ENCODE measurements at regions not wholly inside any gene's neighbourhood (a gene's known extent, or its start where the extent isn't known, plus 50 kb on each side); places are given as distances from the start of the nearest gene placed in this dataset.
"Not testable (repeated sequence)": the region's sequence is repeated elsewhere in the genome, so short reads cannot be mapped to it uniquely, and the experiment has no call there.

DNA sequence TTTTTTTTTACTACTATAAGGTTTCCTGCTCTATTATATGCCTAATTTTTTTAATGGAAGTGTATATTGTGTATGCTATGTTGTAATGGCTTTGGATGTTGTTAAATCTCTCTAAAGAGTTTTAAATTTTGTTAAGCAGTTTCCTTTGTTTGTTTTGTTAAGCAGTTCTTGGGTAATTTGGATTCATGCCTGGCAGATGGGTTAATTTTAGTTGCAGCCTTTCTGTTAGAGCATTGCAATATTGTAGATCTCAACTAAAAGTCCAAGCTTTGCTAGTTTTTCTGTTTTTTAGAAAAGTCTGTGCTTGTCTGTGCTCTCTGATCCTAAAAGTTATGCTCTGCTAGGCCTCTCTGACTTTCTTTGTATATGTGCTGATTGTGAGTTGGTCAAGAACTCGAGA lies 1229.0 kb upstream of the NRXN1 start:
- TF ChIP-seq CTCF (IDR thresholded peaks at IDR 0.05), result no peak
- intact Hi-C loops (cut with DNase I), result no loop called here
- ATAC-seq (no peak), DNase-seq (no peak)
- 58 to 86% methylated on average over 1 of the region's 1 CpG for WGBS, 2 donors
- Histone ChIP-seq H3K4me3 (no peak overlapping the region), H3K9me3 (peaks cover 0 to 4% (median 0%) of the 10 kb centered on the region in 11 donors), H3K27me3 (no peaks in the 10 kb centered on the region), H3K36me3 (no peaks in the 10 kb centered on the region), H3K4me1 (no peaks in the 10 kb centered on the region), H3K27ac (no peak overlapping the region)

GRCh38 chr2:52258967-52259366 lies 1227.0 kb upstream of the NRXN1 start:
- H3K27ac ChIP-seq; H3K9me3 ChIP-seq; intact Hi-C loops (cut with DNase I); DNase-seq; H3K36me3 ChIP-seq; H3K27me3 ChIP-seq; ATAC-seq; H3K4me1 ChIP-seq; H3K4me3 ChIP-seq: not testable (repeated sequence)
- WGBS, 2 donors, result 97% methylated on average over 11 of the region's 11 CpGs

DNA sequence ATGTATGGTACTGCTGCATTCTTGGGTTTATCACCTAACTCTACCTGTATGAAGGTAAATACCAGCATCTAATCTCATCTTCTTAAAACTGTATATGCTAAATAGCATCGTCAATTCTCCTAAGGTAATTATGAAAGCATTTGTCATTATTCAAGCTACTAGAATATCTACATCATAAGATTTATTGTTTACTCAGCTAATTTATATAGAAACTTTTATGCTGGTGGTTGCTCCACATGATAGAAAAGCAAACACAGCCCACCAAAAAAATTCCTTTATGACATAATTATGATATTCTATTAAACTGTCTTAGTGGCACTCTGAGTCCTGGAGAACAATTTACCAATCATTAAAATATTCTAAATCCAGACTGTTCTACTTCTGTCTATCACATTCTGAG lies 1226.1 kb upstream of the NRXN1 start:
- H3K4me3 ChIP-seq, result no peak overlapping the region
- DNase-seq (no peak), ATAC-seq (no peak)
- intact Hi-C loops (cut with DNase I), result no loop called here
- TF ChIP-seq CTCF (IDR thresholded peaks at IDR 0.05), result no peak
- H3K27me3 ChIP-seq, result no peaks in the 10 kb centered on the region
- no peaks in the 10 kb centered on the region for H3K36me3 ChIP-seq
- 81 to 100% methylated on average over 1 of the region's 1 CpG for WGBS, 2 donors
- no peak overlapping the region for H3K27ac ChIP-seq
- no peaks in the 10 kb centered on the region for H3K4me1 ChIP-seq
- H3K9me3 ChIP-seq, result peaks cover 0 to 4% (median 0%) of the 10 kb centered on the region in 11 donors

DNA sequence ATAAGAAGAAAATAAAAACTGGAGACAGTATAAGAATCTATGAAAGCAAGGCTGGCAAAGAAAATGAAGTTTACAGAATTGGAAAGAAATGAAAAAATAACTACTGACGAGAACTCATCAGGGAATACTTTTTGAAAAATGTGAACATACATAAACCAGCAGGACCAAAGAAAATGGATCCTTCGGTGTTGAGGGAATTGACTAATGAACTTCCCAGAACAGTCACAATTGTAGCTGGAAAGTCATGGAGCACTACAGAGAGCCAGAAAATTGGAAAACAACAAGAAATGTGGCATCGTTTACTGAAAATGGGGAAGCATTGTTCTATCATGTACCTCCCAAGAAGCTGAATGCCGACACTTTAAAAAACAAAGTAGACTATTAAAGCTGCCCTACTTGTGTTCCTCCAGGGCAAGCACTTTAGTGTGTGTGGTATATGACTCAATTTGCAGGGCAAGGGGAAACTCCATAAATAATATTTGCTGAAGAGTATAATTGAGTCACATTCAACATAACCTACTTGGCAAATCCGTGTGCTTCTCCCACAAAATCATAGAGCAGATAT lies 1221.6 kb upstream of the NRXN1 start:
- DNase-seq, result no peak
- no peaks in the 10 kb centered on the region for H3K27me3 ChIP-seq
- ATAC-seq, result no peak
- no peaks in the 10 kb centered on the region for H3K36me3 ChIP-seq
- TF ChIP-seq CTCF (IDR thresholded peaks at IDR 0.05), result no peak
- no peak overlapping the region for H3K27ac ChIP-seq
- H3K4me3 ChIP-seq, result no peak overlapping the region
- H3K4me1 ChIP-seq, result no peaks in the 10 kb centered on the region
- 72 to 83% methylated on average over 5 of the region's 5 CpGs for WGBS, 2 donors
- intact Hi-C loops (cut with DNase I), result no loop called here
- no peaks in the 10 kb centered on the region for H3K9me3 ChIP-seq

DNA sequence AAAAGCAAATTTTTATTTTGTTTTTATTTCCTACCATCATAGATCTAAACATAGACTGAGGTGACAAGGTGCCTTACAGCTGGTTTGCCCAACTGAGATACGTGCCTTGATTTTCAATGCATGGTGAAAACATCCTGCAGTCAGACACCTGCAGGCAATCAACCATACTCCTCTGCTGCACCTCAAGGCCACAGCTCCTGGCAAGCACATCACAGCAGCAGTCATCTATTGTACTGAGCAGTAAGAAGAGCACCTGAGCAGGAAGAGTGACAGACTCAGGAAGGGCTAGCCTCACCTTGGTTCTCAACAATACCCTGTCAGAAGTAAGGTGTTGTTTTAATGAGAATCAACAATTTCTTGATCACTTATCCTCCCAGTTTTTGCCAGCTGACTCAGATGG lies 1206.8 kb upstream of the NRXN1 start:
- Histone ChIP-seq H3K27me3 (no peaks in the 10 kb centered on the region), H3K36me3 (no peaks in the 10 kb centered on the region), H3K4me3 (no peak overlapping the region), H3K9me3 (peaks cover 0 to 6% (median 0%) of the 10 kb centered on the region in 11 donors), H3K4me1 (no peaks in the 10 kb centered on the region), H3K27ac (no peak overlapping the region)
- intact Hi-C loops (cut with DNase I), result no loop called here
- no peak for TF ChIP-seq CTCF (IDR thresholded peaks at IDR 0.05)
- ATAC-seq (no peak), DNase-seq (no peak)
- 74 to 84% methylated on average over 1 of the region's 1 CpG for WGBS, 2 donors
